NCI-H524 treated with DMSO at 0.1 percent for 48 hours (cell line): ENCODE measurements at regions not wholly inside any gene's neighbourhood (a gene's known extent, or its start where the extent isn't known, plus 50 kb on each side); places are given as distances from the start of the nearest gene placed in this dataset.

Source experiments
- DNase-seq: peaks from one replicate; lab custom pipeline; 2025; lab: John Stamatoyannopoulos, UW

- no peak for DNase-seq
Measured at GRCh38 chr2:174022431-174022830, 57.3 kb upstream of the SP3 start.

- peak; percentile 50 for DNase-seq
Measured at GRCh38 chr2:174020926-174021662, 55.9 kb upstream of the SP3 start.

GRCh38 chr2:174020026-174020425 is 54.9 kb upstream of the SP3 start:
- no peak for DNase-seq

GRCh38 chr2:174016447-174016846 is 51.3 kb upstream of the SP3 start:
- DNase-seq = no peak

- DNase-seq = no peak
Measured at GRCh38 chr2:174015428-174015827, 50.3 kb upstream of the SP3 start.
